H1 (cell line): ENCODE measurements at regions not wholly inside any gene's neighbourhood (a gene's known extent, or its start where the extent isn't known, plus 50 kb on each side); places are given as distances from the start of the nearest gene placed in this dataset.
A peak's percentile ranks its signal among the peaks of the same experiment; 100 is the strongest.

Experiments
- CTCF ChIA-PET: fragments of 300-600 bp; sonication (Branson Sonifier 250); formaldehyde crosslinking; loops from one replicate; lab custom pipeline; 2021; ENCODE audit not compliant: partially characterized antibody; lab: Charles Lee
- POLR2A ChIA-PET: fragments of 300-600 bp; sonication (Branson Sonifier 250); formaldehyde crosslinking; loops from one replicate; lab custom pipeline; 2021; ENCODE audit warnings: inconsistent platforms; ENCODE audit not compliant: partially characterized antibody; lab: Charles Lee
- DNase-seq, 2 experiments: peaks; one replicate each; pipeline versions ENCODE4 v3.0.0 to v3.0.0-alpha.2; 2010 to 2022; ENCODE audit warnings: low spot score in 2 of 2, low read depth in 1 of 2, mixed read lengths in 1 of 2
- FAIRE-seq: peaks from 2 replicates; lab custom pipeline; 2011; peaks lifted over from hg19 to GRCh38; lab: Jason Lieb, UNC
- H2AFZ ChIP-seq: 2 replicates; pipeline ENCODE4 v1.8.1; 2012; ENCODE audit warnings: low read length, inconsistent platforms
- H2AK5ac ChIP-seq: 2 replicates; pipeline ENCODE4 v1.6.1; 2013; ENCODE audit warnings: low read depth, low read length
- H2BK120ac ChIP-seq: replicated peaks from 2 replicates; pipeline ENCODE3; 2013; ENCODE audit warnings: low read depth, low read length, inconsistent platforms
- H2BK12ac ChIP-seq: 2 replicates; pipeline ENCODE4 v1.6.1; 2013; ENCODE audit warnings: low read depth, low read length
- H2BK15ac ChIP-seq: 2 replicates; pipeline ENCODE4 v1.6.1; 2013; ENCODE audit warnings: low read length
- H2BK20ac ChIP-seq: 2 replicates; pipeline ENCODE4 v1.6.1; 2013; ENCODE audit warnings: low read length
- H2BK5ac ChIP-seq: 2 replicates; pipeline ENCODE4 v1.6.1; 2013; ENCODE audit warnings: low read depth, low read length
- H3K14ac ChIP-seq: 2 replicates; pipeline ENCODE4 v1.6.1; 2013; ENCODE audit warnings: inconsistent platforms; ENCODE audit not compliant: insufficient read length
- H3K18ac ChIP-seq: 2 replicates; pipeline ENCODE4 v1.6.1; 2013; ENCODE audit warnings: low read length; ENCODE audit errors: extremely low read depth
- H3K23ac ChIP-seq: 2 replicates; pipeline ENCODE4 v1.6.1; 2013; ENCODE audit warnings: inconsistent platforms; ENCODE audit not compliant: insufficient read length
- H3K23me2 ChIP-seq: 2 replicates; pipeline ENCODE4 v1.6.1; 2013; ENCODE audit warnings: low read depth, low read length
- H3K27ac ChIP-seq: 2 replicates; pipeline ENCODE4 v1.6.1; 2011; ENCODE audit warnings: low read depth, low read length, inconsistent platforms
- H3K27me3 ChIP-seq, 4 experiments: replicated peaks in 1 of 4; 1 replicate in 1 of 4; 2 replicates in 3 of 4; pipeline versions ENCODE4 v1.6.1 to v1.8.1; 2011 to 2013; ENCODE audit warnings: low read length in 3 of 4, mild to moderate bottlenecking in 3 of 4, inconsistent platforms in 2 of 4, mixed read lengths in 2 of 4, moderate library complexity in 1 of 4; ENCODE audit not compliant: control insufficient read depth in 3 of 4, insufficient read depth in 3 of 4; ENCODE audit errors: extremely low read depth in 1 of 4
- H3K36me3 ChIP-seq, 4 experiments: 2 replicates each; pipeline versions ENCODE4 v1.6.1 to v1.8.1; 2011 to 2013; ENCODE audit warnings: mild to moderate bottlenecking in 4 of 4, low read length in 3 of 4, moderate library complexity in 2 of 4, control low read depth in 1 of 4, inconsistent platforms in 1 of 4; ENCODE audit not compliant: insufficient read depth in 4 of 4, control insufficient read depth in 2 of 4
- H3K4ac ChIP-seq: replicated peaks from 2 replicates; pipeline ENCODE3; 2013; ENCODE audit warnings: low read length, low read depth, mixed read lengths, inconsistent platforms; ENCODE audit not compliant: insufficient read length
- H3K4me1 ChIP-seq, 4 experiments: replicated peaks in 1 of 4; 1 replicate in 1 of 4; 2 replicates in 3 of 4; pipeline versions ENCODE4 v1.6.1 to v1.8.1; 2011 to 2013; ENCODE audit warnings: low read length in 3 of 4, inconsistent platforms in 2 of 4, mixed read lengths in 1 of 4; ENCODE audit not compliant: insufficient read depth in 4 of 4, control insufficient read depth in 3 of 4
- H3K4me2 ChIP-seq, 2 experiments: 2 replicates each; pipeline versions ENCODE4 v1.6.1 to v1.8.1; 2011 to 2013; ENCODE audit warnings: low read depth in 2 of 2, low read length in 2 of 2, control low read depth in 1 of 2, inconsistent platforms in 1 of 2, mild to moderate bottlenecking in 1 of 2; ENCODE audit not compliant: insufficient read depth in 1 of 2
- H3K4me3 ChIP-seq, 4 experiments: fragments of 200-600, 300-600 bp in 1 of 4; sonication (generic), shearing (Covaris generic), sonication (Bioruptor Twin) in 1 of 4; 2 replicates each; pipeline versions ENCODE4 v1.5.1 to v1.8.1; 2011 to 2016; ENCODE audit warnings: low read length in 4 of 4, low read depth in 3 of 4, control low read depth in 2 of 4, inconsistent platforms in 2 of 4, mild to moderate bottlenecking in 2 of 4, mixed read lengths in 1 of 4, moderate library complexity in 1 of 4; ENCODE audit not compliant: insufficient read depth in 2 of 4; ENCODE audit errors: extremely low read depth in 1 of 4
- H3K56ac ChIP-seq: replicated peaks from 2 replicates; pipeline ENCODE3; 2013; ENCODE audit warnings: low read depth, mild to moderate bottlenecking, mixed read lengths, low read length, inconsistent platforms; ENCODE audit not compliant: insufficient read length
- H3K79me1 ChIP-seq: 2 replicates; pipeline ENCODE4 v1.6.1; 2013; ENCODE audit warnings: low read depth, low read length, control low read depth
- H3K79me2 ChIP-seq, 2 experiments: 2 replicates each; pipeline versions ENCODE4 v1.6.1 to v1.8.1; 2012 to 2013; ENCODE audit warnings: low read length in 2 of 2, mild to moderate bottlenecking in 2 of 2, inconsistent platforms in 1 of 2; ENCODE audit not compliant: insufficient read depth in 2 of 2, control insufficient read depth in 1 of 2
- H3K9ac ChIP-seq, 4 experiments: replicated peaks in 1 of 4; 1 replicate in 1 of 4; 2 replicates in 3 of 4; pipeline versions ENCODE4 v1.6.1 to v1.8.1; 2011 to 2013; ENCODE audit warnings: low read depth in 3 of 4, low read length in 3 of 4, control low read depth in 2 of 4, mild to moderate bottlenecking in 2 of 4, moderate library complexity in 2 of 4, inconsistent platforms in 1 of 4; ENCODE audit errors: extremely low read depth in 1 of 4
- H3K9me3 ChIP-seq, 2 experiments: 2 replicates each; pipeline versions ENCODE4 v1.6.1 to v1.8.1; 2012 to 2013; ENCODE audit warnings: mild to moderate bottlenecking in 2 of 2, moderate library complexity in 2 of 2, control low read depth in 1 of 2, inconsistent platforms in 1 of 2, low read depth in 1 of 2, low read length in 1 of 2, mixed read lengths in 1 of 2; ENCODE audit not compliant: insufficient read depth in 2 of 2
- H4K20me1 ChIP-seq, 2 experiments: replicated peaks in 1 of 2; 2 replicates each; pipeline versions ENCODE3 to v1.8.1; 2011 to 2013; ENCODE audit warnings: inconsistent platforms in 2 of 2, low read length in 2 of 2, mild to moderate bottlenecking in 1 of 2; ENCODE audit not compliant: insufficient read depth in 2 of 2, control insufficient read depth in 1 of 2
- H4K5ac ChIP-seq: 2 replicates; pipeline ENCODE4 v1.6.1; 2013; ENCODE audit warnings: low read length, low read depth, mixed read lengths, inconsistent platforms; ENCODE audit not compliant: insufficient read length
- H4K8ac ChIP-seq: 2 replicates; pipeline ENCODE4 v1.8.0; 2013; ENCODE audit warnings: mild to moderate bottlenecking, moderate library complexity, low read length, inconsistent platforms; ENCODE audit not compliant: insufficient read depth; ENCODE audit errors: extremely low read depth
- H4K91ac ChIP-seq: replicated peaks from 2 replicates; pipeline ENCODE3; 2013; ENCODE audit warnings: low read length, mixed read lengths, inconsistent platforms; ENCODE audit not compliant: insufficient read length
- CBX5 ChIP-seq: fragments of 300-800, 300-1000 bp; sonication (generic); IDR thresholded peaks from 2 replicates; pipeline ENCODE4 v1.7.1; 2016; ENCODE audit warnings: antibody characterized with exemption, low read length, low read depth
- HDAC2 ChIP-seq, 2 experiments: fragments of 300-600 bp in 1 of 2; sonication (generic) in 1 of 2; IDR thresholded peaks; 2 replicates each; pipeline ENCODE4 v1.6.1; 2011 to 2012; ENCODE audit warnings: low read depth in 2 of 2, low read length in 2 of 2, mild to moderate bottlenecking in 2 of 2, moderate library complexity in 2 of 2, borderline replicate concordance in 1 of 2, inconsistent platforms in 1 of 2
- MAFK ChIP-seq: IDR thresholded peaks from 2 replicates; pipeline ENCODE4 v1.6.1; 2012; ENCODE audit warnings: low read depth, mild to moderate bottlenecking, improper control_type of control experiment, low read length
- PHF8 ChIP-seq: fragments of 200-600 bp; sonication (generic); conservative IDR thresholded peaks from 2 replicates; pipeline ENCODE4 v1.7.1; 2012; ENCODE audit warnings: low read depth, mild to moderate bottlenecking, inconsistent platforms, low read length, moderate library complexity
- RNF2 ChIP-seq: fragments of 200-900, 300-1000 bp; sonication (generic); IDR thresholded peaks from 2 replicates; pipeline ENCODE4 v1.7.1; 2016; ENCODE audit warnings: borderline replicate concordance, low read depth, mild to moderate bottlenecking, antibody characterized with exemption, low read length; ENCODE audit not compliant: poor library complexity, severe bottlenecking; ENCODE audit errors: missing control alignments
- SP4 ChIP-seq: IDR thresholded peaks from 2 replicates; pipeline ENCODE4 v1.6.1; 2012; ENCODE audit warnings: low read length, inconsistent platforms
- WGBS, 2 experiments: shearing (Covaris generic) in 1 of 2; methylation state at CpG; one replicate each; pipeline versions ENCODE4 v1.1.6 to v1.1.7; 2013 to 2015; ENCODE audit warnings: low lambda C conversion rate in 2 of 2, mixed read lengths in 2 of 2, inconsistent platforms in 1 of 2, low coverage in 1 of 2, missing lambda C conversion rate in 1 of 2; ENCODE audit not compliant: insufficient replicate concordance in 2 of 2, insufficient coverage in 1 of 2, insufficient read length in 1 of 2; ENCODE audit errors: extremely low coverage in 1 of 2, missing lambda C conversion rate in 1 of 2; 5-methylcytosine and 5-hydroxymethylcytosine counted together

DNA sequence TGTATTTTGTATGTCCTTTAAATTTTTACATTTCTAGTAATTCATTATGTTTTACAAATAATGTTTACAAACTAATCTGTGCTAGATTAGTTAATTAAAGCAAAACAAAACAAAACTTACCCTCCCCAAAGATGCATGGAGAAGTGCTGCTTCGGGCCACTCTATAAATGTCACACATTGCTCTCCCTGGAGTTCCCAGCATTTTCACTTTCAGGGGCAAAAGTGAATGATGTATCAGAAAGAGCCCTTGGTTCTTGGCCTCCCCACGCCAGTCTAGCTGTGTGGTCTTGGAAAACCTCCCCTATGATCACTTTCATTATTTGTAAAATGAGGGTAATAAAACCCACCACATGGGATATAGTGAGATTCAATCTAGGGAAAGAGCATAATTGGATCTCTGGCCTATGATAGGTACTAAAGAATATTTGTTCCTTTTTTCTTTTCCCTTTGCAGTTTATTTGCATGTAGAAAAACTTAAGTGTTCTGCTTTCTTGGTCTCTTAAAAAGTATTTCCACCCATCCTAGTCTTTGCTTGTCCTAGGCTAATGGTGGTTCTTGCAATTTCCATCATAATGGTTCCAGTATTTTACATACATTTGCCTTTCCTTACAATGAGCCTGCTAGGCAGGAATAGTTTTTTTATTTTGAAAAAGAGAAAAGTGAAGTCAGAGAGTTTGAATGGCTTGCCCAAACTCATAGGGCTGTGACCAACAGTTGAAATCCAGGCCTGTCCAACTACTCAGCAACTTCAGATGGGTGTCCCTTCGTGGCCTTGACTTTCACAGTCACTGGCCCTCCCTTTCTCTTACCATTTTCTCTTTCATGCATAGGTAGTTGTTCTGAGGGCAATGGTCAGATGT, 184.5 kb upstream of the KLF4 start:
- H3K4me3 ChIP-seq: peak overlapping the region in 2 of 4 experiments; percentile 26 to 29; a peak in 1 of 8 replicates
- H3K9ac ChIP-seq: no peak overlapping the region
- H3K9me3 ChIP-seq: no peaks in the 10 kb centered on the region
- peak overlapping the region; percentile 70 for H3K56ac ChIP-seq
- H3K14ac ChIP-seq: no peak overlapping the region
- H2BK120ac ChIP-seq: peak overlapping the region; percentile 97
- peak overlapping the region; percentile 99 for H2BK12ac ChIP-seq
- ChIA-PET CTCF (no interaction called here), POLR2A (no interaction called here)
- no peaks in the 10 kb centered on the region for H3K23me2 ChIP-seq
- H3K27me3 ChIP-seq: no peaks in the 10 kb centered on the region
- H4K20me1 ChIP-seq: no peaks in the 10 kb centered on the region
- H4K5ac ChIP-seq: peak overlapping the region; percentile 89
- H3K23ac ChIP-seq: no peak overlapping the region
- DNase-seq: peak in 1 of 2 experiments; percentile 10
- H3K18ac ChIP-seq: peak overlapping the region; percentile 94
- 47% methylated on average over 3 of the region's 3 CpGs; no CpG with 5 or more reads in 1 of the 2 experiments for WGBS, 2 experiments
- no peak overlapping the region for H2BK15ac ChIP-seq
- H2BK20ac ChIP-seq: peak overlapping the region; percentile 100
- H3K27ac ChIP-seq: peak overlapping the region; percentile 76
- peaks cover 8 to 14% (median 11%) of the 10 kb centered on the region in 4 experiments; a peak in 6 of 7 replicates for H3K4me1 ChIP-seq
- no peaks in the 10 kb centered on the region for H3K79me2 ChIP-seq
- H4K91ac ChIP-seq: peak overlapping the region; percentile 99
- H2BK5ac ChIP-seq: peak overlapping the region; percentile 96
- peak overlapping the region; percentile 47 to 63 for H3K4me2 ChIP-seq
- no peaks in the 10 kb centered on the region for H3K36me3 ChIP-seq
- FAIRE-seq: peak; percentile 48
- no peak overlapping the region for H2AFZ ChIP-seq
- no peaks in the 10 kb centered on the region for H3K79me1 ChIP-seq
- H2AK5ac ChIP-seq: 0 out of 2 replicates have a peak overlapping the region, but pooled peaks have one; percentile 45
- peak overlapping the region; percentile 89 for H3K4ac ChIP-seq
- H4K8ac ChIP-seq: no peak overlapping the region
- TF ChIP-seq SP4 (no peak), MAFK (no peak), PHF8 (no peak), RNF2 (no peak), CBX5 (no peak), HDAC2 (IDR thresholded peaks at IDR 0.05; ENCODE audit: borderline replicate concordance in 1 of 2, low read depth in 2 of 2, low read length in 2 of 2) (no peak; a peak in 1 of 4 replicates)
